BE2C (cell line): ENCODE measurements at regions not wholly inside any gene's neighbourhood (a gene's known extent, or its start where the extent isn't known, plus 50 kb on each side); places are given as distances from the start of the nearest gene placed in this dataset.

ENCODE experiments used
- DNase-seq: peaks from one replicate; pipeline ENCODE4 v3.0.0-alpha.2; 2020
- H3K27me3 ChIP-seq: fragments of 250-450 bp; sonication (Bioruptor Pico); 2 replicates; pipeline ENCODE4 v1.5.1; 2020; ENCODE audit warnings: mild to moderate bottlenecking
- H3K36me3 ChIP-seq: fragments of 250-450 bp; sonication (Bioruptor Pico); 2 replicates; pipeline ENCODE4 v1.5.1; 2020; ENCODE audit warnings: mild to moderate bottlenecking
- H3K4me1 ChIP-seq: fragments of 250-450 bp; sonication (Bioruptor Pico); 2 replicates; pipeline ENCODE4 v1.5.1; 2020
- H3K4me3 ChIP-seq: 2 replicates; pipeline ENCODE4 v1.5.1; 2011; ENCODE audit warnings: low read depth, low read length
- H3K9me3 ChIP-seq: fragments of 250-450 bp; sonication (Bioruptor Pico); 2 replicates; pipeline ENCODE4 v1.5.1; 2020
- CTCF ChIP-seq: IDR thresholded peaks from 2 replicates; pipeline ENCODE4 v1.5.1; 2012; ENCODE audit warnings: mild to moderate bottlenecking, low read depth, low read length

DNA sequence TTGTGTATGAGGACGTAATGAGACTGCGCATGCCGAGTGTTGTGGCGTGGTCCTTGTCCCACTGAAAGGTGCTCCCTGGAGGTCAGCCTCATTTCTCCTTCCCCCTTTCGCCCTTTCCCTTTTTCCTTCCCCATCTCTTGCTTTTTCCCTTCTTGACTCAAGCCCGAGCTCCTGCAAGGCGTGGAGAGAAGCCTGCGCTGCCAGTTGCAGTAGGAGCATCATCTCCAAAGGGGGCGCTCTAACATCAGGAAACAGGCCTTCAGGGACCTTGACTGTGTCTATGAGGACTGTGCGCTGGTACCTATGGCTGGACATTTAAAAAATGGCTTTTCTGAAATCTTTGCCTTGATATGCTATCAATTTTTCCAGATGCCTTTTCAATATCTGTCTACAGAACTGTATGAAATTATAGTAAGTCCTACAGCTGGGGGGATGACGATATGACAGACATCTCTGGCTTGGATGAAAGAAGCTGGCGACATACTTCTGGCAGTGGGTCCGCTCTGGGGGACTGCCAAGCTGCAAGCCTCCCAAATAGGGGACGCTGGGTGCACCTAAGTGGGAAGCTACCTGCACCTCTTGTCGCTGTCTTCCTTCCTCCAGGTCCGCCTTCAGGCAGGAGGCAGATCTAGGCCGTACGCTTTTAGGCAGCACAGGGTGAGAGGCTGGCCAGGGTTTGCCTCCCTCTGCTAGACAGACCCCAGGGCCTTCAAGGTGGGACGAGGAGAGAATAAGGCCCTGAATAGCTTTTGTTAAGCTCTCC lies 96.5 kb downstream of the NXPE2 start:
- Histone ChIP-seq H3K4me3 (no peak overlapping the region), H3K36me3 (no peaks in the 10 kb centered on the region), H3K4me1 (peaks cover 12% of the 10 kb centered on the region), H3K9me3 (no peaks in the 10 kb centered on the region), H3K27me3 (no peaks in the 10 kb centered on the region)
- peak; percentile 74 for DNase-seq
- TF ChIP-seq CTCF = peak; percentile 98

DNA sequence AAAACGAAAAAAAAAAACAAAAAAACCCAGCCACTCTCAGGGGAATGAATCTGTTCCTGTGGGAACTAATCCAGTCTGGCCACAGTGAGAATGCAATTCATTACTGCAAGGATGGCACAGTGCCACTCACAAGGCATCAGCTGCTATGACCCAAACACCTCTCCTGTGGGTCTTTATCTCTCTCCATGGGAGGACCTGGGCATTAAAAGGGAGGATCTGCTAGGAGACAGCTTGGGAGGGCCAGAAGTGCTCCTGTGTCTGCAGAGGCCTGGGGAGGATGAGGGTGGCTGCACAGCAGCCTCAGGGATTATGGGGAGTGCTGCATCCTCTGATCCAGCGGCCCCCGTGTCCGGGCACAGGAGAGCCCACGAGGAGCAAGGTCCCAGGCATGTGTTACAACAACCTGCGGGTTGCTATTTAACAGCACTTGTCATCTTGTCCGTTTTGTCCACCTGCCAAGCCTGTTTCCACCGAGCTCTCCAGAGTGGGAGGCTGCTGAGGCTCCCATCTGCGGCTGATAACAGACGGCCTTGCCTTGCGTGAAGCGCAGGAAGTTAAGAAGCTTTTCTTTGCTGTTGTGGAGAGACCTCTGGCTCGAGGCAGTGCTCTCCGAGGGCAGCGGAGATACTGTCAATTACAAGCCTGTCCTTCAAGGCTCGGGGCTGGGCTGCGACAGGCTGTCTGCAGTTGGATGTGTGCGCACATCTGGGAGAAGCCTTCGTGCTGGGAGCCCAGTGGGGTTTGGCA lies 97.7 kb downstream of the NXPE2 start:
- TF ChIP-seq CTCF = no peak
- Histone ChIP-seq H3K4me1 (peaks cover 12% of the 10 kb centered on the region), H3K27me3 (no peaks in the 10 kb centered on the region), H3K9me3 (no peaks in the 10 kb centered on the region), H3K4me3 (peak overlapping the region; percentile 7), H3K36me3 (no peaks in the 10 kb centered on the region)
- peak; percentile 65 for DNase-seq

DNA sequence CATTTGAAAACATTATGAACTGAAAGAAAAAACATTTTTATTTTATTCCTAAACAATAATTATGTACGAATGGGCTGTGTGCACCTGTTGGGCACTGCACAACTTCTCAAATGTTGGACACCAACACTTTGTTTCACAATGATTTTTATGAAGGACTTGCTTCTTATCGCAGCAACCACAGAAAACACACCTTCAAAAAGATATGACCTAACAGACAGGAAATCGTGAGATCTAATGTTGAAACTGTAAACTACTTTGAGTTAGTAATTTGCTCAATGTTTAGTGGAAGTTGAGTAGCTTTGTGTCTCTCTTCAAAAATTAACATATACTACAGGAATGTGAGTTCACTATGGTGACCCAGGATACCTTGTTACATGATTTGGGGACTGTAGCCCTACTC lies 98.6 kb downstream of the NXPE2 start:
- H3K4me1 ChIP-seq = peaks cover 12% of the 10 kb centered on the region
- H3K9me3 ChIP-seq = no peaks in the 10 kb centered on the region
- no peak overlapping the region for H3K4me3 ChIP-seq
- no peak for DNase-seq
- no peaks in the 10 kb centered on the region for H3K36me3 ChIP-seq
- no peak for TF ChIP-seq CTCF
- no peaks in the 10 kb centered on the region for H3K27me3 ChIP-seq

DNA sequence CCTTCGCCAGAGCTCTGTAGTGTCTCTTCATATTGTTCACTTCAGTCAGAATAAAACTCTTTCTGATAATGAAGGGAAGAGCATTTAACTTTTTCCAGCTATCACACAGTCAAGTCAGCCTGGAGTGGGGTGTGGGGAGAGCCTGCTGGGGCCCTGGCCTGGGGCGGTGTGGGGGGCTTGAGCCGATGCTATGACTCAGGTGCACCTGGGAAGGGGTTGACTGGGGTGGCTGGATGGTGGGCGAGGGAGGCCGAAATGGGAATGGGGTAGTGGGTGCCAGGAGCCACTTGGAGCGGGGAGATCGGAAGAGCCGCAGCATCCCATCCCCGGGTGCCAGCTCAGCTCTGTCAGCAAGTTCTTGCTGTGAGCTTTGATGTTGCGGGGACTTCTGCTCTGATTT lies 100.9 kb downstream of the NXPE2 start:
- H3K4me1 ChIP-seq = peaks cover 12% of the 10 kb centered on the region
- no peak for TF ChIP-seq CTCF
- no peak overlapping the region for H3K4me3 ChIP-seq
- H3K9me3 ChIP-seq = no peaks in the 10 kb centered on the region
- DNase-seq = no peak
- H3K36me3 ChIP-seq = no peaks in the 10 kb centered on the region
- H3K27me3 ChIP-seq = no peaks in the 10 kb centered on the region

DNA sequence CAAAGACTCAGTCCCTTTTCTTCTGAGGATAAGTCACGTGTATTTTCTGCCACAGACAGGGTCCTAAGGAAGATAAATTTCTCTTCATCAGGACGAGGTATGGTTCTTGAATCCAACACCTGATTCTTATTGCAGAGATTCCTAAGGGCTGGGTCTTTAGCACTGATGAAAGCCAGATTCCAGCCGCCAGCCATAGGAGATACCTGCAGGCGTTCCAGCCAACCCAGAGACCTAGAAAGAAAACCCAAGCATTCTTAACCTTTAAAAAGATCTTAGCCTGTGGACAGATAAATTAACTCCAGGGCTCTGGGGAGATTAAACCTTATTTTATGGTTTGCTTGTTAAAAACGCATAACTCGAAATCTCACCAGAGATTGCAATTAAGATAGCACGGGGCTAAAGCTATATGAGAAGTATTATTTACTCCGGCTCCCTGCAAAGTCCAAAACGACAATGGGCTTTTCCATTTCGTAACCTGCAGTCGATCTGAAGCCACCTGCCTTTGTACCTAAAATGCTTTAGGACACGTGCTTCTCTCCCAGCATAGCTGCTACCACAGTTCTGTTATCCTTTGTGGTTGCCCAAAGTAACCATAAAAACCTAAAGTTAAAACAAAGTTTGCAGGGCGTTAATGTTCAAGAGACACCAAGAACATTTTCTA lies 104.5 kb downstream of the NXPE2 start:
- Histone ChIP-seq H3K4me3 (no peak overlapping the region), H3K36me3 (no peaks in the 10 kb centered on the region), H3K27me3 (no peaks in the 10 kb centered on the region), H3K4me1 (no peaks in the 10 kb centered on the region), H3K9me3 (no peaks in the 10 kb centered on the region)
- DNase-seq = no peak
- TF ChIP-seq CTCF = no peak
